WERI-Rb-1 (cell line): ENCODE measurements at regions not wholly inside any gene's neighbourhood (a gene's known extent, or its start where the extent isn't known, plus 50 kb on each side); places are given as distances from the start of the nearest gene placed in this dataset.

ENCODE experiments used
- DNase-seq: peaks from one replicate; pipeline ENCODE4 v3.0.0-alpha.2; 2020
- H3K27ac ChIP-seq: fragments of 250-450 bp; sonication (Bioruptor Pico); 2 replicates; pipeline ENCODE4 v1.5.1; 2020; ENCODE audit warnings: mild to moderate bottlenecking, moderate library complexity
- H3K27me3 ChIP-seq: fragments of 250-450 bp; sonication (Bioruptor Pico); 2 replicates; pipeline ENCODE4 v1.5.1; 2021; ENCODE audit warnings: mild to moderate bottlenecking, low read depth, moderate library complexity; ENCODE audit not compliant: insufficient read depth, severe bottlenecking
- H3K36me3 ChIP-seq: fragments of 250-450 bp; sonication (Bioruptor Pico); 2 replicates; pipeline ENCODE4 v1.5.1; 2020; ENCODE audit warnings: mild to moderate bottlenecking, moderate library complexity
- H3K4me3 ChIP-seq: 2 replicates; pipeline ENCODE4 v1.5.1; 2011; ENCODE audit warnings: low read depth, mild to moderate bottlenecking, control low read depth, low read length
- H3K9me3 ChIP-seq: fragments of 250-450 bp; sonication (Bioruptor Pico); 2 replicates; pipeline ENCODE4 v1.5.1; 2021; ENCODE audit warnings: mild to moderate bottlenecking, moderate library complexity; ENCODE audit not compliant: severe bottlenecking
- CTCF ChIP-seq: IDR thresholded peaks from 2 replicates; pipeline ENCODE4 v1.5.1; 2011; ENCODE audit warnings: low read depth, mild to moderate bottlenecking, control low read depth, inconsistent platforms, low read length

- Histone ChIP-seq H3K36me3 (no peaks in the 10 kb centered on the region), H3K27ac (no peak overlapping the region), H3K9me3 (no peaks in the 10 kb centered on the region), H3K4me3 (no peak overlapping the region), H3K27me3 (peaks cover 45% of the 10 kb centered on the region)
- DNase-seq = no peak
- TF ChIP-seq CTCF = no peak
Measured at GRCh38 chr9:95605816-95606488, 89.2 kb upstream of the PTCH1 start.

GRCh38 chr9:95605101-95605500 is 88.3 kb upstream of the PTCH1 start:
- Histone ChIP-seq H3K9me3 (no peaks in the 10 kb centered on the region), H3K36me3 (no peaks in the 10 kb centered on the region), H3K27ac (no peak overlapping the region), H3K27me3 (peaks cover 48% of the 10 kb centered on the region), H3K4me3 (no peak overlapping the region)
- no peak for DNase-seq
- TF ChIP-seq CTCF = no peak

- no peak for TF ChIP-seq CTCF
- Histone ChIP-seq H3K4me3 (no peak overlapping the region), H3K27ac (no peak overlapping the region), H3K9me3 (no peaks in the 10 kb centered on the region), H3K36me3 (no peaks in the 10 kb centered on the region), H3K27me3 (peaks cover 6% of the 10 kb centered on the region)
- DNase-seq = no peak
Measured at GRCh38 chr9:95598236-95598635, 81.5 kb upstream of the PTCH1 start.

- H3K36me3 ChIP-seq = no peaks in the 10 kb centered on the region
- no peak for DNase-seq
- no peak overlapping the region for H3K4me3 ChIP-seq
- no peak for TF ChIP-seq CTCF
- peaks cover 5% of the 10 kb centered on the region for H3K27me3 ChIP-seq
- H3K27ac ChIP-seq = no peak overlapping the region
- H3K9me3 ChIP-seq = no peaks in the 10 kb centered on the region
Measured at GRCh38 chr9:95595721-95596295, 79.0 kb upstream of the PTCH1 start.

GRCh38 chr9:95592931-95593330 is 76.2 kb upstream of the PTCH1 start:
- DNase-seq = no peak
- TF ChIP-seq CTCF = no peak
- no peaks in the 10 kb centered on the region for H3K36me3 ChIP-seq
- H3K27me3 ChIP-seq = no peaks in the 10 kb centered on the region
- H3K9me3 ChIP-seq = no peaks in the 10 kb centered on the region
- H3K4me3 ChIP-seq = no peak overlapping the region
- no peak overlapping the region for H3K27ac ChIP-seq
